ENCODE measurements at regions not wholly inside any gene's neighbourhood (a gene's known extent, or its start where the extent isn't known, plus 50 kb on each side); places are given as distances from the start of the nearest gene placed in this dataset.

DNA sequence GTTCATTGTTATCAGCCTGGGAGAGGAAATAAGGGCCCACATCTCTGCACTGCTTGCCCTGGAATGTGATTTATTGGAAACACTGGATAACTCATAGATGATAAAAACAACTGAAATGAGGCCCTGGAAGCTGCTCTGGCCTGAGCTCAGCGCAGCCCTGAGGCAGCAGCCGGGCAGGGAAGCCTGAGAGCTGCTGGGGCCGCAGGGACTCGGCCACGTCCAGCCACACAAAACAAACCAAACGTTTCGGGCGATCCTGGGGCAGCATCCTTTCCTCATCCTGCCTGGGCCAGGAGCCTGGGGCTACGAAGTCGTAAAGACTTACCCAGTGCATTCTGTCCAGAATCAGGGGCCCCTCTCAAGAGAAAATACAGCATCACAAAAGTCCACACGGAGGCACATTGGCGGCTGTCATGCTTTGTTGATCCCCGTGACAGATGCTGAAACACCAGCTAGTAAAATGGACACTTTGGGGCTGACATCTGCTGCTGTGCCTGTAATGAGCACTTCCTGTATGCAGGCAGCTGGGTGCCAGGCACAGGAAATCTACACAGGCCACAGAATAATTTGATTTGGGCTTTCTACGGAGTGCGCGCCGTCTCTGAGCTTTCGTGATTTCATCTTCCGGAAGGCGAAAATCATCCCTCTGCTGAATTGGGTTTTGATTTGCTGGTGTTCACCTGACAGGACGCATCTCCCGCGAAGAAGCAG lies 250.6 kb downstream of the EIPR1 start:
- DNase-seq (ENCODE audit: low read depth): peak; percentile 16
- TF ChIP-seq, protein P1, sequence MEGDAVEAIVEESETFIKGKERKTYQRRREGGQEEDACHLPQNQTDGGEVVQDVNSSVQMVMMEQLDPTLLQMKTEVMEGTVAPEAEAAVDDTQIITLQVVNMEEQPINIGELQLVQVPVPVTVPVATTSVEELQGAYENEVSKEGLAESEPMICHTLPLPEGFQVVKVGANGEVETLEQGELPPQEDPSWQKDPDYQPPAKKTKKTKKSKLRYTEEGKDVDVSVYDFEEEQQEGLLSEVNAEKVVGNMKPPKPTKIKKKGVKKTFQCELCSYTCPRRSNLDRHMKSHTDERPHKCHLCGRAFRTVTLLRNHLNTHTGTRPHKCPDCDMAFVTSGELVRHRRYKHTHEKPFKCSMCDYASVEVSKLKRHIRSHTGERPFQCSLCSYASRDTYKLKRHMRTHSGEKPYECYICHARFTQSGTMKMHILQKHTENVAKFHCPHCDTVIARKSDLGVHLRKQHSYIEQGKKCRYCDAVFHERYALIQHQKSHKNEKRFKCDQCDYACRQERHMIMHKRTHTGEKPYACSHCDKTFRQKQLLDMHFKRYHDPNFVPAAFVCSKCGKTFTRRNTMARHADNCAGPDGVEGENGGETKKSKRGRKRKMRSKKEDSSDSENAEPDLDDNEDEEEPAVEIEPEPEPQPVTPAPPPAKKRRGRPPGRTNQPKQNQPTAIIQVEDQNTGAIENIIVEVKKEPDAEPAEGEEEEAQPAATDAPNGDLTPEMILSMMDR (IDR thresholded peaks at IDR 0.05; ENCODE audit: insufficient read depth, low read length): no peak
- H3K4me3 ChIP-seq (ENCODE audit: low read depth, low read length): no peak overlapping the region

DNA sequence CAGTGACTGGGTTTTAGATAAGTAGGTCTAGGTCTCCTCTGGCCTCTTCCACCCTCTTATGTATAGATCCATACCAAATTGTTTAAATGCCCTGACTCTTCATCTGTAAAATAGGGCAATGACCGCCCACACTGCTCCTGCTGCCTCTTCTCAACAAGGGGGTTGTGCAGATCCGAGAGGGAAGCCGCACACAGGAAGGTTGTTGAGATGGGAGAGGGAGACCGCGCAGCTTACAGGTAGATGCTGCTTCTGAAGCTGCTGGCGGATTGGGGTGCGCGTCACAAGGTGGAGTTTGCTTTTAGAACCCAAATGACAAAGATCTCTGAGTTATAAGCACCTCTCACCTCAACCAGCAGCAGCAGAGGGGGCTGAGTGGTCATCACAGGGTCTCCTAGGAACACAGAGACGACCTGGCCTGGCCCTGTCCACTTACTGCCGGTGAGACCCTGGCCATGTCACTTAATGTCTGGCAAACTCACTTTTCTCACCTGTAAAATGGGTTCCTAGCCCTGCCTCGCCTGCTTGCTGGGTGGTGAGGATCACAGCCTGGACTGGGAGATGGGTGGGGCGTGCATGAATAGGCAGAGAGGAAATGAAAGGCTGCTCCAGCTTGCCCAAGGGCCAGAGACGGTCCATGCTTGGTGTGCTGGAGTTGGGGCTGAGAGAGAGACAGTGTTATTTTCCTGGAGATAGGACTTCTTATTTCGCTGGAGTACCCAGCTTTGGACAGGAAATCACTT lies 251.3 kb downstream of the EIPR1 start:
- TF ChIP-seq, protein P1 (IDR thresholded peaks at IDR 0.05; ENCODE audit: insufficient read depth, low read length): no peak
- no peak for DNase-seq (ENCODE audit: low read depth)
- no peak overlapping the region for H3K4me3 ChIP-seq (ENCODE audit: low read depth, low read length)

DNA sequence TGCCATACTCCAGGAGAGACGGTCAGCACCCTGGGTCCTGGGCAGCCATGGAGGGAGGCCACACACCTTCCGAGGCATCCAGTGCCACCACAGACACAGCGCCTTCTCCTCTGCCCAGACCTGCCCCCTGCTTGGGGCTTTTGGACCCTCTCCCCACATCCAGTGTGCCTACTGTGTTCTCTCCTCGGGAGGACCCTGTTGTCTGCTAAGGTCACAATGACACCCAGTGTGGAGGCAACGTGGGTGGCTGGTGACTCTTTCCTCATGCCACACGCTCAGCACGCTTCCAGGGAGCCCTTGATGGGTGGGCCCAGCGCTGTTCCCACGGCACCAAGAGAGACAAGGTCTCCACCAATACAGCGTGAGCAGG lies 251.9 kb downstream of the EIPR1 start:
- TF ChIP-seq, protein P1 (IDR thresholded peaks at IDR 0.05; ENCODE audit: insufficient read depth, low read length): no peak
- no peak overlapping the region for H3K4me3 ChIP-seq (ENCODE audit: low read depth, low read length)
- no peak for DNase-seq (ENCODE audit: low read depth)

DNA sequence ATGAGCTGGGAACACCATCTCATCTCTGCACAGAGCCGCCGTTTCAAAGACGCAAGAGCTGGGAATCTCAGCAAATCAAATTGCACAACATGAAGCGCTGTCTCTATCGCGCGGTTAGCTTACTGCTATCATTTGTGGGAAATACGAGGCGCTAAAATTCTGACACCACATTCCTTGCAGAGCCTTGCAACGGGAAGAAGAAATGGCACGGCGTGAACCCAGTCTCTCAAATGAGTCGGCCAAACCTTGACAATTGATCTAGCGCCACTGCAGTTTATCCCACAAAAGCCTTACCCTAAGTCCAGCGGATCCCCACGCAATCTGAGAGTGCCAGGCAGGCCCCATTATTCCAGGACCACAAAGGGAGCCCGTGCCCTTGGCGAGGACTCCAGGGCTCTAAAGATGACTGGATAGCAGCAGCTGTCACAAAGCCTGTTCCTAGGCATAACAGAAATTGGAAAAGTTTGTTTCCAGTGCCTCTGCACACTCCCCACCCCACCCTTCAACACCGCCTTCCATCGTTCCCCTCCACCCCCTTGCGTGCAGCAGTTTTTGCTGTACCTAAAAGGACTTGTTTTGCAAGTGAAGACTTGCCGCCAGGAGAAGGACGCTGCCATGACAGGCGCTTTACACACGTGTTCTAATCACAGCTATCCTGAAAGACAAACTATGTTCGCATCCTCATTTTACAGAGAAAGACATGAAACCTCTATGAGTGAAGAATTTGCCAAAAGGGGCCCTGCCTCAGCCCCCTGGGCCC lies 252.4 kb downstream of the EIPR1 start:
- TF ChIP-seq, protein P1 (IDR thresholded peaks at IDR 0.05; ENCODE audit: insufficient read depth, low read length): no peak
- no peak for DNase-seq (ENCODE audit: low read depth)
- H3K4me3 ChIP-seq (ENCODE audit: low read depth, low read length): no peak overlapping the region

DNA sequence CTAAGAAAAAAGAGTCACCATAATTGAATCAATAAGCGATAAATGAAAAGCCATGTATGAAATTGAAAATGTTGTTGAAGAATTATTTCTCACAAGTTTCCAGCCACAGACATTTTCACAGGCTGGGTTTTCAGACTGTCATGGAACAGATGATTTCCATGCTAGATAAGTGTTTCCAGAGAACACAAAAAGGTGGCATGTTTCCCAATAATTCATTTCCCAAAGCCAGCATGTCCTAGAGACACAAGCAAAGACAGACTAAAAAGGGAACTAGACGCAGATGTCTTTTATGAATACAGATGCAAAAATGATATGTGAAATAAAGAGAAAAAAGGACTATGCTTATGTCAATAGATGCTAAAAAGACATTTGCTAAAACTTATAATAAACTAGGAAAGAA lies 255.1 kb downstream of the EIPR1 start:
- no peak overlapping the region for H3K4me3 ChIP-seq (ENCODE audit: low read depth, low read length)
- no peak for DNase-seq (ENCODE audit: low read depth)
- TF ChIP-seq, protein P1 (IDR thresholded peaks at IDR 0.05; ENCODE audit: insufficient read depth, low read length): no peak

DNA sequence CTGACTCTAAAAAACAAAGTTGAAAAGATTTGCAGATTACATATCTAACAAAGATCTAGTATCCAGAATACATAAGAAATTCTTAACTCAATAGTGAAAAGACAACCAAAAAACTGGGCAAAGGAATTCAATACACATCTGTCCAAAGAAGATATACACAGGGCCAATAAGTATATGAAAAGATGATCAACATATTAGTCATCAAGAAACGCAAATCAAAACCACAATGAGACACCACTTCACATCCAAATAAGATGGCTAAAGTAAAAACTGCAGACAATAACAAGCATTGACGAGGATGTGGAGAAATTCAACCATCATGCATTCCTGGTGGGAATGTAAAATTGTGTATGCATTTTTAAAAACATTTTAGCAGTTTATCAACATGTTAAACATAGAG lies 256.0 kb downstream of the EIPR1 start:
- DNase-seq (ENCODE audit: low read depth): no peak

More for the DNA sequence above, 256.0 kb downstream of the EIPR1 start:
- TF ChIP-seq, protein P1 (IDR thresholded peaks at IDR 0.05; ENCODE audit: insufficient read depth, low read length): no peak
- no peak overlapping the region for H3K4me3 ChIP-seq (ENCODE audit: low read depth, low read length)

All from fibroblast of the aortic adventitia (primary cell).